Liver (tissue), 8 donors: ENCODE measurements at regions not wholly inside any gene's neighbourhood (a gene's known extent, or its start where the extent isn't known, plus 50 kb on each side); places are given as distances from the start of the nearest gene placed in this dataset.

Experiments
- DNase-seq: peaks from one replicate; pipeline ENCODE4 v3.0.0-alpha.2; 2017; ENCODE audit warnings: low spot score
- H3K27ac ChIP-seq, 2 donors: one replicate each; pipeline ENCODE4 v1.7.0; 2013; ENCODE audit warnings: inconsistent platforms in 2 of 2, low read length in 2 of 2, control low read depth in 1 of 2, low read depth in 1 of 2, mild to moderate bottlenecking in 1 of 2
- H3K27me3 ChIP-seq, 4 donors: one replicate each; pipeline versions ENCODE4 v1.6.1 to v1.7.0; 2013; ENCODE audit warnings: low read length in 3 of 4, inconsistent platforms in 1 of 4, mild to moderate bottlenecking in 1 of 4, moderate library complexity in 1 of 4; ENCODE audit not compliant: control insufficient read depth in 4 of 4, insufficient read depth in 4 of 4
- H3K36me3 ChIP-seq, 4 donors: one replicate each; pipeline versions ENCODE4 v1.6.1 to v1.7.0; 2013; ENCODE audit warnings: low read length in 3 of 4, mild to moderate bottlenecking in 3 of 4, low read depth in 1 of 4, moderate library complexity in 1 of 4; ENCODE audit not compliant: control insufficient read depth in 4 of 4, insufficient read depth in 3 of 4
- H3K4me1 ChIP-seq, 4 donors: one replicate each; pipeline versions ENCODE4 v1.6.1 to v1.7.0; 2013; ENCODE audit warnings: low read length in 3 of 4, mild to moderate bottlenecking in 3 of 4, moderate library complexity in 1 of 4; ENCODE audit not compliant: control insufficient read depth in 4 of 4, insufficient read depth in 4 of 4
- H3K4me3 ChIP-seq, 3 donors: one replicate each; pipeline versions ENCODE4 v1.6.1 to v1.7.0; 2013; ENCODE audit warnings: low read length in 3 of 3, control low read depth in 1 of 3, low read depth in 1 of 3, mild to moderate bottlenecking in 1 of 3
- H3K9ac ChIP-seq, 2 donors: one replicate each; pipeline ENCODE4 v1.7.0; 2013; ENCODE audit warnings: low read length in 2 of 2, mild to moderate bottlenecking in 2 of 2, moderate library complexity in 2 of 2, control low read depth in 1 of 2, low read depth in 1 of 2
- H3K9me3 ChIP-seq, 4 donors: one replicate each; pipeline versions ENCODE4 v1.6.1 to v1.7.0; 2013; ENCODE audit warnings: low read length in 3 of 4; ENCODE audit not compliant: control insufficient read depth in 4 of 4
- EGR1 ChIP-seq, 2 donors: IDR thresholded peaks; 2 replicates each; pipeline ENCODE4 v1.6.1; 2016 to 2018; ENCODE audit warnings: antibody characterized with exemption in 2 of 2, low read depth in 2 of 2
- FOXA1 ChIP-seq: IDR thresholded peaks from 2 replicates; pipeline ENCODE4 v1.6.1; 2016; ENCODE audit warnings: antibody characterized with exemption
- GABPA ChIP-seq, 2 donors: IDR thresholded peaks in 1 of 2; conservative IDR thresholded peaks in 1 of 2; 2 replicates each; pipeline ENCODE4 v1.6.1; 2016; ENCODE audit warnings: antibody characterized with exemption in 2 of 2, mild to moderate bottlenecking in 1 of 2, moderate library complexity in 1 of 2
- HNF4G ChIP-seq: IDR thresholded peaks from 2 replicates; pipeline ENCODE4 v1.6.1; 2016; ENCODE audit warnings: antibody characterized with exemption
- JUND ChIP-seq, 2 donors: IDR thresholded peaks; 2 replicates each; pipeline ENCODE4 v1.6.1; 2016; ENCODE audit warnings: antibody characterized with exemption in 2 of 2
- NR2F2 ChIP-seq: IDR thresholded peaks from 2 replicates; pipeline ENCODE4 v1.6.1; 2016; ENCODE audit warnings: antibody characterized with exemption
- RXRA ChIP-seq, 2 donors: IDR thresholded peaks; 2 replicates each; pipeline ENCODE4 v1.6.1; 2017 to 2018; ENCODE audit warnings: antibody characterized with exemption in 2 of 2, mild to moderate bottlenecking in 1 of 2
- SP1 ChIP-seq: IDR thresholded peaks from 2 replicates; pipeline ENCODE4 v1.6.1; 2018; ENCODE audit warnings: antibody characterized with exemption, mild to moderate bottlenecking
- TAF1 ChIP-seq: conservative IDR thresholded peaks from 2 replicates; pipeline ENCODE4 v1.6.1; 2016; ENCODE audit warnings: antibody characterized with exemption, mild to moderate bottlenecking
- WGBS: extraction: QIAGEN DNeasy Blood & Tissue Kit; methylation state at CpG from one replicate; pipeline ENCODE4 v1.1.7; 2013; 5-methylcytosine and 5-hydroxymethylcytosine counted together
- TF ChIP-seq, protein P1 (sequence below): IDR thresholded peaks from 2 replicates; pipeline ENCODE4 v1.6.1; 2016; ENCODE audit warnings: antibody characterized with exemption
- TF ChIP-seq, protein P2 (sequence below): fragments of 150-350 bp; IDR thresholded peaks from 2 replicates; pipeline ENCODE4 v1.5.1; 2017; ENCODE audit warnings: improper control_type of control experiment, low read depth, low read length; ENCODE audit not compliant: missing input control
- TF ChIP-seq, protein P3 (sequence below): IDR thresholded peaks from 2 replicates; pipeline ENCODE4 v1.6.1; 2016; ENCODE audit warnings: antibody characterized with exemption
- TF ChIP-seq, protein P4 (sequence below): IDR thresholded peaks from 2 replicates; pipeline ENCODE4 v1.6.1; 2016; ENCODE audit warnings: antibody characterized with exemption
- TF ChIP-seq, protein P5 (sequence below): IDR thresholded peaks from 2 replicates; pipeline ENCODE4 v1.6.1; 2016; ENCODE audit warnings: antibody characterized with exemption, mild to moderate bottlenecking
- donor health status: healthy.
- donor health status: healthy.
- donor health status: healthy.
- donor health status: healthy.
- donor health status: healthy.

DNA sequence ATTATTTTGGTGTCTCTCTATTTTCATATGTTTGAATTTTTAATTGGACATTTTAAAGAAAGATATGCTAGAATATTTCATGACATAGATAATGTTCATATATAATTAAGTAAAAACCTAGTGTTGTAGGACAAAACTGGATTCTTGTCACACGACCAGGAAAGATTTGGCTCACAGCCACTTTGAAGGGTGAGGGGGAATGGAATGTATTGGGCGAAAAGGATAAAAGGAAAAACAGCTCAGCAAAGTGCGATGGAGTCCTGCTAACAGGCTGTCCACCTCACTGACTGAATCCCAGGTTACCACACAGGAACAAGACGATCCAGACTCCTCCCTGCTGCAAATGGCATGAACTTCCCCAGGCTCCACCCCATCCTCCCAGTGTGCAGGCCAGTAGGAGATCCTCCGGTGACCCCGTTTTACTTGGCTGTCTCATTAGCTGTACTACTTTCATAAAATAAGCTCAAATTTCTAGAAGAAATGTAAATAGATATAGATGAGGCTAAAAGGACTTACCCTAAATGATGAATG, 186.2 kb downstream of the CD47 start:
- H3K36me3 ChIP-seq = no peaks in the 10 kb centered on the region
- H3K27me3 ChIP-seq = no peaks in the 10 kb centered on the region
- 58% methylated on average over 6 of the region's 6 CpGs for WGBS
- no peak overlapping the region for H3K9ac ChIP-seq
- no peak overlapping the region for H3K4me3 ChIP-seq
- H3K4me1 ChIP-seq = no peaks in the 10 kb centered on the region
- DNase-seq = no peak
- H3K27ac ChIP-seq = no peak overlapping the region
- TF ChIP-seq GABPA (IDR thresholded peaks at IDR 0.05 in 1 of 2, conservative IDR thresholded peaks at IDR 0.05 in 1 of 2) = no peak
- TF ChIP-seq, protein P1, sequence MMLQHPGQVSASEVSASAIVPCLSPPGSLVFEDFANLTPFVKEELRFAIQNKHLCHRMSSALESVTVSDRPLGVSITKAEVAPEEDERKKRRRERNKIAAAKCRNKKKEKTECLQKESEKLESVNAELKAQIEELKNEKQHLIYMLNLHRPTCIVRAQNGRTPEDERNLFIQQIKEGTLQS = no peak
- TF ChIP-seq, protein P2, sequence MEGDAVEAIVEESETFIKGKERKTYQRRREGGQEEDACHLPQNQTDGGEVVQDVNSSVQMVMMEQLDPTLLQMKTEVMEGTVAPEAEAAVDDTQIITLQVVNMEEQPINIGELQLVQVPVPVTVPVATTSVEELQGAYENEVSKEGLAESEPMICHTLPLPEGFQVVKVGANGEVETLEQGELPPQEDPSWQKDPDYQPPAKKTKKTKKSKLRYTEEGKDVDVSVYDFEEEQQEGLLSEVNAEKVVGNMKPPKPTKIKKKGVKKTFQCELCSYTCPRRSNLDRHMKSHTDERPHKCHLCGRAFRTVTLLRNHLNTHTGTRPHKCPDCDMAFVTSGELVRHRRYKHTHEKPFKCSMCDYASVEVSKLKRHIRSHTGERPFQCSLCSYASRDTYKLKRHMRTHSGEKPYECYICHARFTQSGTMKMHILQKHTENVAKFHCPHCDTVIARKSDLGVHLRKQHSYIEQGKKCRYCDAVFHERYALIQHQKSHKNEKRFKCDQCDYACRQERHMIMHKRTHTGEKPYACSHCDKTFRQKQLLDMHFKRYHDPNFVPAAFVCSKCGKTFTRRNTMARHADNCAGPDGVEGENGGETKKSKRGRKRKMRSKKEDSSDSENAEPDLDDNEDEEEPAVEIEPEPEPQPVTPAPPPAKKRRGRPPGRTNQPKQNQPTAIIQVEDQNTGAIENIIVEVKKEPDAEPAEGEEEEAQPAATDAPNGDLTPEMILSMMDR = no peak
- TF ChIP-seq, protein P3, sequence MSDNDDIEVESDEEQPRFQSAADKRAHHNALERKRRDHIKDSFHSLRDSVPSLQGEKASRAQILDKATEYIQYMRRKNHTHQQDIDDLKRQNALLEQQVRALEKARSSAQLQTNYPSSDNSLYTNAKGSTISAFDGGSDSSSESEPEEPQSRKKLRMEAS = no peak
- TF ChIP-seq FOXA1 = no peak
- no peak for TF ChIP-seq NR2F2
- TF ChIP-seq JUND (IDR thresholded peaks at IDR 0.05) = no peak
- H3K9me3 ChIP-seq = no peaks in the 10 kb centered on the region

DNA sequence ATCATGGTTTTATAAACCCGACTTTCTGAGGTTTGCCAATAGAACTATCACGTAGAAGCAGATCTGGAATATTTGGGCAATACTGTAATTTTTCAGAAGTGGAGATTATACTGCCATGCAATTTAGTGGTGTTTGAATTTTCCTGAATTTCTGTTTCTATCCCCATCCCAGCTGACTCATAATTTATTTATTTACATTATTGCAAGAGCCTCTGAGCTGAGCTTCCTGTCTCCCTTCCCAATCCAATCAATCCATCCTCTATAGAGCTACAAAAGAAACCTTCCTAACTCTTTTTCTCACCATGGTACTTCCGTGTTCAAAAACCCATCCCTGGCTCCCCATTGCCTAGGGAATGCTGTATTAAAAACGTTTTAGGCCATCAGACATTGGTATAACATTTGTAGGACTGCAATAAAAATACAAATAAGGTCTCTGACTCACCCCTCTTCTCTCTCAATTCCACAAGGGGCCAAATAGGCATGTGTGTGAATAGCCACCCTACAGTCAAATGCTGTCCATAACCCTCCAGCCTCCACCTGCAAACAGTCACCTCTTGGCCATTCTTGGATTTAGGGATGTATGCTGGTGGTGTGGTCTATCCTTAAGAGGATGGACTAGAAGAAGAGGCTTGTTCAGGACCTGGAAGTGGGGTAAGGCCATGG, 190.7 kb downstream of the CD47 start:
- no peak for DNase-seq
- Histone ChIP-seq H3K36me3 (no peaks in the 10 kb centered on the region), H3K9me3 (no peaks in the 10 kb centered on the region), H3K27ac (no peak overlapping the region), H3K4me3 (no peak overlapping the region), H3K9ac (no peak overlapping the region), H3K27me3 (peaks cover 0 to 8% (median 0%) of the 10 kb centered on the region in 4 donors), H3K4me1 (no peaks in the 10 kb centered on the region)
- WGBS = 69% methylated on average over 4 of the region's 4 CpGs
- TF ChIP-seq RXRA (IDR thresholded peaks at IDR 0.05) (no peak), FOXA1 (no peak), JUND (IDR thresholded peaks at IDR 0.05) (no peak), NR2F2 (no peak), EGR1 (IDR thresholded peaks at IDR 0.05; ENCODE audit: low read depth in 2 of 2) (no peak), SP1 (no peak), TAF1 (no peak), HNF4G (no peak)
- TF ChIP-seq, protein P4, sequence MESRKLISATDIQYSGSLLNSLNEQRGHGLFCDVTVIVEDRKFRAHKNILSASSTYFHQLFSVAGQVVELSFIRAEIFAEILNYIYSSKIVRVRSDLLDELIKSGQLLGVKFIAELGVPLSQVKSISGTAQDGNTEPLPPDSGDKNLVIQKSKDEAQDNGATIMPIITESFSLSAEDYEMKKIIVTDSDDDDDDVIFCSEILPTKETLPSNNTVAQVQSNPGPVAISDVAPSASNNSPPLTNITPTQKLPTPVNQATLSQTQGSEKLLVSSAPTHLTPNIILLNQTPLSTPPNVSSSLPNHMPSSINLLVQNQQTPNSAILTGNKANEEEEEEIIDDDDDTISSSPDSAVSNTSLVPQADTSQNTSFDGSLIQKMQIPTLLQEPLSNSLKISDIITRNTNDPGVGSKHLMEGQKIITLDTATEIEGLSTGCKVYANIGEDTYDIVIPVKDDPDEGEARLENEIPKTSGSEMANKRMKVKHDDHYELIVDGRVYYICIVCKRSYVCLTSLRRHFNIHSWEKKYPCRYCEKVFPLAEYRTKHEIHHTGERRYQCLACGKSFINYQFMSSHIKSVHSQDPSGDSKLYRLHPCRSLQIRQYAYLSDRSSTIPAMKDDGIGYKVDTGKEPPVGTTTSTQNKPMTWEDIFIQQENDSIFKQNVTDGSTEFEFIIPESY = no peak
- TF ChIP-seq, protein P2 = no peak
- TF ChIP-seq, protein P1 = no peak
- TF ChIP-seq, protein P5, sequence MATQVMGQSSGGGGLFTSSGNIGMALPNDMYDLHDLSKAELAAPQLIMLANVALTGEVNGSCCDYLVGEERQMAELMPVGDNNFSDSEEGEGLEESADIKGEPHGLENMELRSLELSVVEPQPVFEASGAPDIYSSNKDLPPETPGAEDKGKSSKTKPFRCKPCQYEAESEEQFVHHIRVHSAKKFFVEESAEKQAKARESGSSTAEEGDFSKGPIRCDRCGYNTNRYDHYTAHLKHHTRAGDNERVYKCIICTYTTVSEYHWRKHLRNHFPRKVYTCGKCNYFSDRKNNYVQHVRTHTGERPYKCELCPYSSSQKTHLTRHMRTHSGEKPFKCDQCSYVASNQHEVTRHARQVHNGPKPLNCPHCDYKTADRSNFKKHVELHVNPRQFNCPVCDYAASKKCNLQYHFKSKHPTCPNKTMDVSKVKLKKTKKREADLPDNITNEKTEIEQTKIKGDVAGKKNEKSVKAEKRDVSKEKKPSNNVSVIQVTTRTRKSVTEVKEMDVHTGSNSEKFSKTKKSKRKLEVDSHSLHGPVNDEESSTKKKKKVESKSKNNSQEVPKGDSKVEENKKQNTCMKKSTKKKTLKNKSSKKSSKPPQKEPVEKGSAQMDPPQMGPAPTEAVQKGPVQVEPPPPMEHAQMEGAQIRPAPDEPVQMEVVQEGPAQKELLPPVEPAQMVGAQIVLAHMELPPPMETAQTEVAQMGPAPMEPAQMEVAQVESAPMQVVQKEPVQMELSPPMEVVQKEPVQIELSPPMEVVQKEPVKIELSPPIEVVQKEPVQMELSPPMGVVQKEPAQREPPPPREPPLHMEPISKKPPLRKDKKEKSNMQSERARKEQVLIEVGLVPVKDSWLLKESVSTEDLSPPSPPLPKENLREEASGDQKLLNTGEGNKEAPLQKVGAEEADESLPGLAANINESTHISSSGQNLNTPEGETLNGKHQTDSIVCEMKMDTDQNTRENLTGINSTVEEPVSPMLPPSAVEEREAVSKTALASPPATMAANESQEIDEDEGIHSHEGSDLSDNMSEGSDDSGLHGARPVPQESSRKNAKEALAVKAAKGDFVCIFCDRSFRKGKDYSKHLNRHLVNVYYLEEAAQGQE = no peak
